ENCODE measurements at regions not wholly inside any gene's neighbourhood (a gene's known extent, or its start where the extent isn't known, plus 50 kb on each side); places are given as distances from the start of the nearest gene placed in this dataset.

- in situ Hi-C loops (cut with HindIII; ENCODE audit: low sequenced_read_pairs) = no loop called here
- DNase-seq (ENCODE audit: low read depth, low spot score) = no peak
- no peak for TF ChIP-seq CTCF (IDR thresholded peaks at IDR 0.05; ENCODE audit: low read depth, low read length)
- no peak overlapping the region for H3K4me3 ChIP-seq (ENCODE audit: low read depth, low read length)
Observed at GRCh38 chr5:107306002-107306401, 364.7 kb downstream of the EFNA5 start.

GRCh38 chr5:107304684-107305083 lies 366.1 kb downstream of the EFNA5 start:
- TF ChIP-seq CTCF (IDR thresholded peaks at IDR 0.05; ENCODE audit: low read depth, low read length) = no peak
- DNase-seq (ENCODE audit: low read depth, low spot score) = no peak
- H3K4me3 ChIP-seq (ENCODE audit: low read depth, low read length) = no peak overlapping the region
- in situ Hi-C loops (cut with HindIII; ENCODE audit: low sequenced_read_pairs) = no loop called here

- no peak for DNase-seq (ENCODE audit: low read depth, low spot score)
- in situ Hi-C loops (cut with HindIII; ENCODE audit: low sequenced_read_pairs) = no loop called here
- no peak overlapping the region for H3K4me3 ChIP-seq (ENCODE audit: low read depth, low read length)
- no peak for TF ChIP-seq CTCF (IDR thresholded peaks at IDR 0.05; ENCODE audit: low read depth, low read length)
Observed at GRCh38 chr5:107303171-107303968, 367.4 kb downstream of the EFNA5 start.

- H3K4me3 ChIP-seq (ENCODE audit: low read depth, low read length) = no peak overlapping the region
- in situ Hi-C loops (cut with HindIII; ENCODE audit: low sequenced_read_pairs) = no loop called here
- DNase-seq (ENCODE audit: low read depth, low spot score) = no peak
- no peak for TF ChIP-seq CTCF (IDR thresholded peaks at IDR 0.05; ENCODE audit: low read depth, low read length)
Observed at GRCh38 chr5:107302441-107302840, 368.3 kb downstream of the EFNA5 start.

- TF ChIP-seq CTCF (IDR thresholded peaks at IDR 0.05; ENCODE audit: low read depth, low read length) = no peak
- no peak for DNase-seq (ENCODE audit: low read depth, low spot score)
- no peak overlapping the region for H3K4me3 ChIP-seq (ENCODE audit: low read depth, low read length)
- in situ Hi-C loops (cut with HindIII; ENCODE audit: low sequenced_read_pairs) = no loop called here
Observed at GRCh38 chr5:107301999-107302398, 368.7 kb downstream of the EFNA5 start.

GRCh38 chr5:107300721-107301327 lies 369.9 kb downstream of the EFNA5 start:
- peak; percentile 7 for DNase-seq (ENCODE audit: low read depth, low spot score)
- no peak for TF ChIP-seq CTCF (IDR thresholded peaks at IDR 0.05; ENCODE audit: low read depth, low read length)
- in situ Hi-C loops (cut with HindIII; ENCODE audit: low sequenced_read_pairs) = no loop called here
- H3K4me3 ChIP-seq (ENCODE audit: low read depth, low read length) = no peak overlapping the region
